ENCODE measurements at regions not wholly inside any gene's neighbourhood (a gene's known extent, or its start where the extent isn't known, plus 50 kb on each side); places are given as distances from the start of the nearest gene placed in this dataset.

DNA sequence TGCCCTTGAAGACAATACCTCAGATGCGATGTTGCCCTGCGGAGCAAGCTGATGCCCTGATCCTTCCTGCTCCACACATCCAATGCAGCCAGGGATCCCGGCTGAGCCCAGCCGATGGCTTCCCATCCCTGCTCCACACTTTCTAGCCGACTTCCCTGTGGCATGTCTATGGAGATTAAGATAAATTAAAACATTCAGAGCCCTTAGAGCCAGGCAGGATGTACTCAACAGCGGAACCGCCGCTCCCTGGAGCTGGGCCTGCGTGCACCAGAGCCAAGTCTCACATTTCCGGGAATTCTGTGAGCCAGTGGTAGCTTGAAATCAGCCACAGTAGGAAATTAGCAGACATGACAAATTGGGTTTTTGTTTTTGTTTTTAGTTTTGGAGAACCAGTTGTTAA is 620.6 kb downstream of the GALR1 start:
- no peak for TF ChIP-seq EZH2 (IDR thresholded peaks at IDR 0.05; ENCODE audit: low read length)
- Histone ChIP-seq H2AFZ (ENCODE audit: control insufficient read depth, low read length) (no peak overlapping the region), H3K79me2 (ENCODE audit: control insufficient read depth, insufficient read depth, low read length) (no peaks in the 10 kb centered on the region), H3K36me3 (ENCODE audit: control insufficient read depth in 2 of 2, extremely low read depth in 1 of 2, insufficient read depth in 2 of 2, low read length in 2 of 2) (no peaks in the 10 kb centered on the region), H3K4me2 (ENCODE audit: control insufficient read depth, extremely low read depth, insufficient read depth, low read depth, low read length) (no peak overlapping the region), H3K9me3 (ENCODE audit: control insufficient read depth, low read depth, low read length) (peaks cover 12% of the 10 kb centered on the region), H4K20me1 (ENCODE audit: control insufficient read depth, extremely low read depth, insufficient read depth, low read length) (no peaks in the 10 kb centered on the region), H3K27ac (ENCODE audit: control insufficient read depth, insufficient read depth, low read length) (no peak overlapping the region), H3K4me1 (ENCODE audit: control insufficient read depth, extremely low read depth, insufficient read depth, low read length) (no peaks in the 10 kb centered on the region), H3K9ac (ENCODE audit: control insufficient read depth, extremely low read depth, insufficient read depth, low read length) (no peak overlapping the region), H3K27me3 (ENCODE audit: control insufficient read depth, extremely low read depth, insufficient read depth, low read length) (no peaks in the 10 kb centered on the region), H3K9me1 (ENCODE audit: control insufficient read depth, extremely low read depth, insufficient read depth, low read length) (no peaks in the 10 kb centered on the region), H3K4me3 (ENCODE audit: control insufficient read depth in 2 of 3, extremely low read depth in 1 of 3, insufficient read depth in 2 of 3, low read depth in 1 of 3, low read length in 3 of 3) (no peak overlapping the region)
- no peak for FAIRE-seq
- no peak for DNase-seq (ENCODE audit: low read depth, low spot score)
- dilution Hi-C loops (cut with MboI; ENCODE audit: extremely low pct_ligation_motif_present, low sequenced_read_pairs) = no loop called here

DNA sequence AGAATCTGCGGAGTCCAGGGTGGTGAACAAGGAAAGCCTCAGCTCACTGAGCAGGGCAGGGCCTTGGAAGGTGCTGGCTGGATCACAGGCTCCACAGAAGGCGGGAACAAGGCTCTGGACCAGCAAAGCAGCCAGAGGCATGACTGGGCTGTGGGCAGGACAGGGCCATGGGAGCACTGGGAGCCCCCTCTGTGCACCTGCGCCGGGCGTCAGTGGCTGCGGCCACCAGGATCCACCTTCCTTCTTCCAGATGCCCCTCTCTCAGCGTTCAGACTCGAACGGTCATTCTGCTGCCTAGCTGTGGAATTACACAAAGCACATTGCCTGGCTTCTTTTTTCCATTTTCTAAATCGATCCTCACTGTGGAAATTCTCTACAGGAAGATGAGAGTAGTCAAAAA is 621.2 kb downstream of the GALR1 start:
- DNase-seq (ENCODE audit: low read depth, low spot score) (no peak), FAIRE-seq (no peak)
- no peaks in the 10 kb centered on the region for H3K79me2 ChIP-seq (ENCODE audit: control insufficient read depth, insufficient read depth, low read length)
- dilution Hi-C loops (cut with MboI; ENCODE audit: extremely low pct_ligation_motif_present, low sequenced_read_pairs) = no loop called here
- H3K9me3 ChIP-seq (ENCODE audit: control insufficient read depth, low read depth, low read length) = peaks cover 12% of the 10 kb centered on the region
- no peak overlapping the region for H2AFZ ChIP-seq (ENCODE audit: control insufficient read depth, low read length)
- H3K9me1 ChIP-seq (ENCODE audit: control insufficient read depth, extremely low read depth, insufficient read depth, low read length) = no peaks in the 10 kb centered on the region
- no peaks in the 10 kb centered on the region for H4K20me1 ChIP-seq (ENCODE audit: control insufficient read depth, extremely low read depth, insufficient read depth, low read length)
- H3K27ac ChIP-seq (ENCODE audit: control insufficient read depth, insufficient read depth, low read length) = no peak overlapping the region
- H3K4me1 ChIP-seq (ENCODE audit: control insufficient read depth, extremely low read depth, insufficient read depth, low read length) = no peaks in the 10 kb centered on the region
- no peak overlapping the region for H3K4me2 ChIP-seq (ENCODE audit: control insufficient read depth, extremely low read depth, insufficient read depth, low read depth, low read length)
- no peak for TF ChIP-seq EZH2 (IDR thresholded peaks at IDR 0.05; ENCODE audit: low read length)
- TF ChIP-seq, protein P1, sequence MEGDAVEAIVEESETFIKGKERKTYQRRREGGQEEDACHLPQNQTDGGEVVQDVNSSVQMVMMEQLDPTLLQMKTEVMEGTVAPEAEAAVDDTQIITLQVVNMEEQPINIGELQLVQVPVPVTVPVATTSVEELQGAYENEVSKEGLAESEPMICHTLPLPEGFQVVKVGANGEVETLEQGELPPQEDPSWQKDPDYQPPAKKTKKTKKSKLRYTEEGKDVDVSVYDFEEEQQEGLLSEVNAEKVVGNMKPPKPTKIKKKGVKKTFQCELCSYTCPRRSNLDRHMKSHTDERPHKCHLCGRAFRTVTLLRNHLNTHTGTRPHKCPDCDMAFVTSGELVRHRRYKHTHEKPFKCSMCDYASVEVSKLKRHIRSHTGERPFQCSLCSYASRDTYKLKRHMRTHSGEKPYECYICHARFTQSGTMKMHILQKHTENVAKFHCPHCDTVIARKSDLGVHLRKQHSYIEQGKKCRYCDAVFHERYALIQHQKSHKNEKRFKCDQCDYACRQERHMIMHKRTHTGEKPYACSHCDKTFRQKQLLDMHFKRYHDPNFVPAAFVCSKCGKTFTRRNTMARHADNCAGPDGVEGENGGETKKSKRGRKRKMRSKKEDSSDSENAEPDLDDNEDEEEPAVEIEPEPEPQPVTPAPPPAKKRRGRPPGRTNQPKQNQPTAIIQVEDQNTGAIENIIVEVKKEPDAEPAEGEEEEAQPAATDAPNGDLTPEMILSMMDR (optimal IDR thresholded peaks at IDR 0.05 in 1 of 3, IDR thresholded peaks at IDR 0.05 in 1 of 3, conservative IDR thresholded peaks at IDR 0.05 in 1 of 3; ENCODE audit: extremely low read depth in 1 of 3, insufficient read depth in 2 of 3, low read length in 3 of 3) = no peak
- no peak overlapping the region for H3K4me3 ChIP-seq (ENCODE audit: control insufficient read depth in 2 of 3, extremely low read depth in 1 of 3, insufficient read depth in 2 of 3, low read depth in 1 of 3, low read length in 3 of 3)
- no peaks in the 10 kb centered on the region for H3K36me3 ChIP-seq (ENCODE audit: control insufficient read depth in 2 of 2, extremely low read depth in 1 of 2, insufficient read depth in 2 of 2, low read length in 2 of 2)
- H3K9ac ChIP-seq (ENCODE audit: control insufficient read depth, extremely low read depth, insufficient read depth, low read length) = no peak overlapping the region
- H3K27me3 ChIP-seq (ENCODE audit: control insufficient read depth, extremely low read depth, insufficient read depth, low read length) = no peaks in the 10 kb centered on the region

DNA sequence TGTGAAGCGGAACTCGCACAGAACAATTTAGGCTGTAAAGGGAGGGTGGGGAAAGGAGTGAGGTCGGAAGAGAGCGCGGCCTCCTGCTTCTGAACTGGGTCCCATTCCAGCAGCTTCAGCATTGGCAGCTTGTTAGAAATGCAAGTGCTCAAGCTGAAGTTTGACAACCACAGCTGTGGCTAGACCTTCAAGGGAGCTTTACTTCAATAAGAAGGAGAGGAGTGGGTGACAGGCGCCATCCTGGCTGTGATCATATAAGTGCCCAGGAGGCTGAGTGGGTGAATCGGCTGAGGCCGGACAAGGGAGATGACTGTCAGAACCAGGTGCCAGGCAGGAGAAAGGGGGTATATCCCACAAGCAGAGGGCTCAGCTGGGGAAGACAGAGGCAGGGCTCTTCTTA is 622.5 kb downstream of the GALR1 start:
- peaks cover 17% of the 10 kb centered on the region for H3K9me3 ChIP-seq (ENCODE audit: control insufficient read depth, low read depth, low read length)
- H2AFZ ChIP-seq (ENCODE audit: control insufficient read depth, low read length) = no peak overlapping the region
- H3K4me1 ChIP-seq (ENCODE audit: control insufficient read depth, extremely low read depth, insufficient read depth, low read length) = no peaks in the 10 kb centered on the region
- no peak for FAIRE-seq
- no peak overlapping the region for H3K4me2 ChIP-seq (ENCODE audit: control insufficient read depth, extremely low read depth, insufficient read depth, low read depth, low read length)
- no peaks in the 10 kb centered on the region for H3K79me2 ChIP-seq (ENCODE audit: control insufficient read depth, insufficient read depth, low read length)
- dilution Hi-C loops (cut with MboI; ENCODE audit: extremely low pct_ligation_motif_present, low sequenced_read_pairs) = no loop called here
- no peaks in the 10 kb centered on the region for H3K27me3 ChIP-seq (ENCODE audit: control insufficient read depth, extremely low read depth, insufficient read depth, low read length)
- no peaks in the 10 kb centered on the region for H3K9me1 ChIP-seq (ENCODE audit: control insufficient read depth, extremely low read depth, insufficient read depth, low read length)
- H3K36me3 ChIP-seq (ENCODE audit: control insufficient read depth in 2 of 2, extremely low read depth in 1 of 2, insufficient read depth in 2 of 2, low read length in 2 of 2) = no peaks in the 10 kb centered on the region
- H3K27ac ChIP-seq (ENCODE audit: control insufficient read depth, insufficient read depth, low read length) = no peak overlapping the region
- DNase-seq (ENCODE audit: low read depth, low spot score) = no peak
- H3K4me3 ChIP-seq (ENCODE audit: control insufficient read depth in 2 of 3, extremely low read depth in 1 of 3, insufficient read depth in 2 of 3, low read depth in 1 of 3, low read length in 3 of 3) = no peak overlapping the region
- no peak for TF ChIP-seq EZH2 (IDR thresholded peaks at IDR 0.05; ENCODE audit: low read length)
- TF ChIP-seq, protein P1 (optimal IDR thresholded peaks at IDR 0.05 in 1 of 3, IDR thresholded peaks at IDR 0.05 in 1 of 3, conservative IDR thresholded peaks at IDR 0.05 in 1 of 3; ENCODE audit: extremely low read depth in 1 of 3, insufficient read depth in 2 of 3, low read length in 3 of 3) = no peak
- H3K9ac ChIP-seq (ENCODE audit: control insufficient read depth, extremely low read depth, insufficient read depth, low read length) = no peak overlapping the region
- H4K20me1 ChIP-seq (ENCODE audit: control insufficient read depth, extremely low read depth, insufficient read depth, low read length) = no peaks in the 10 kb centered on the region

Measured in keratinocyte (primary cell).